IPS-15b (cell line): ENCODE measurements at regions not wholly inside any gene's neighbourhood (a gene's known extent, or its start where the extent isn't known, plus 50 kb on each side); places are given as distances from the start of the nearest gene placed in this dataset.

Experiments used
- H3K27me3 ChIP-seq: one replicate; pipeline ENCODE4 v1.6.1; 2013; ENCODE audit warnings: low read length; ENCODE audit not compliant: control insufficient read depth, insufficient read depth
- H3K36me3 ChIP-seq: one replicate; pipeline ENCODE4 v1.6.1; 2013; ENCODE audit warnings: low read length; ENCODE audit not compliant: control insufficient read depth, insufficient read depth
- H3K4me1 ChIP-seq: one replicate; pipeline ENCODE4 v1.6.1; 2013; ENCODE audit warnings: mild to moderate bottlenecking, low read length; ENCODE audit not compliant: control insufficient read depth, insufficient read depth
- H3K4me3 ChIP-seq: one replicate; pipeline ENCODE4 v1.5.1; 2013; ENCODE audit warnings: low read depth, low read length
- H3K9ac ChIP-seq: one replicate; pipeline ENCODE4 v1.6.1; 2013; ENCODE audit warnings: low read depth, mild to moderate bottlenecking, low read length
- H3K9me3 ChIP-seq: one replicate; pipeline ENCODE4 v1.6.1; 2013; ENCODE audit warnings: mild to moderate bottlenecking, low read length; ENCODE audit not compliant: control insufficient read depth, insufficient read depth

- Histone ChIP-seq H3K4me3 (no peak overlapping the region), H3K27me3 (no peaks in the 10 kb centered on the region), H3K4me1 (no peaks in the 10 kb centered on the region), H3K9me3 (no peaks in the 10 kb centered on the region), H3K9ac (no peak overlapping the region), H3K36me3 (no peaks in the 10 kb centered on the region)
Measured at GRCh38 chr15:47516972-47517371, 200.3 kb upstream of the SEMA6D start.

- Histone ChIP-seq H3K4me3 (no peak overlapping the region), H3K9ac (no peak overlapping the region), H3K27me3 (no peaks in the 10 kb centered on the region), H3K36me3 (no peaks in the 10 kb centered on the region), H3K4me1 (no peaks in the 10 kb centered on the region), H3K9me3 (no peaks in the 10 kb centered on the region)
Measured at GRCh38 chr15:47517737-47518136, 199.6 kb upstream of the SEMA6D start.

- Histone ChIP-seq H3K9ac (no peak overlapping the region), H3K27me3 (no peaks in the 10 kb centered on the region), H3K4me1 (no peaks in the 10 kb centered on the region), H3K4me3 (no peak overlapping the region), H3K9me3 (no peaks in the 10 kb centered on the region), H3K36me3 (no peaks in the 10 kb centered on the region)
Measured at GRCh38 chr15:47523681-47524475, 193.4 kb upstream of the SEMA6D start.

DNA sequence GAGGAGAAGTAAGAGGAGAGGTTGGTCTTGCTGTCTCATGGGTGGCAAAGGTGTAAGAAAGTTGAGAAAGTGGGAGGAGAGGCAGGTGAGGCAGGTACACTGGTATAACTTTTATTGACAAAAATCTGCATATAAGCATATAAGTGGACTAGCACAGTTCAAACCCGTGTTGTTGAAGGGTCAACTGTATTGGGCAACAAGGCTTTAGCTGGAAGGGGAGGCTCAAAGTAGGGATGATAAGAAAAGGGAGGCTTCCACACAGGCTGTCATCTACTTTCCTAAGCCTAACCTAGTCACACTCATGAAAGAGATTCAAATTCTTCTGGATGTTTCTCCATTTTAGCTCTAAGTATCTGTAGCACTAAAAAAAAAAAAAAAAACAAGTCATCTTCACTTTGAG lies 188.1 kb upstream of the SEMA6D start:
- no peak overlapping the region for H3K9ac ChIP-seq
- H3K36me3 ChIP-seq: no peaks in the 10 kb centered on the region
- H3K4me3 ChIP-seq: no peak overlapping the region
- no peaks in the 10 kb centered on the region for H3K27me3 ChIP-seq
- H3K4me1 ChIP-seq: no peaks in the 10 kb centered on the region
- no peaks in the 10 kb centered on the region for H3K9me3 ChIP-seq

GRCh38 chr15:47534673-47535072 lies 182.6 kb upstream of the SEMA6D start:
- H3K9me3 ChIP-seq: no peaks in the 10 kb centered on the region
- H3K4me3 ChIP-seq: no peak overlapping the region
- H3K36me3 ChIP-seq: no peaks in the 10 kb centered on the region
- H3K27me3 ChIP-seq: no peaks in the 10 kb centered on the region
- H3K9ac ChIP-seq: no peak overlapping the region
- no peaks in the 10 kb centered on the region for H3K4me1 ChIP-seq

DNA sequence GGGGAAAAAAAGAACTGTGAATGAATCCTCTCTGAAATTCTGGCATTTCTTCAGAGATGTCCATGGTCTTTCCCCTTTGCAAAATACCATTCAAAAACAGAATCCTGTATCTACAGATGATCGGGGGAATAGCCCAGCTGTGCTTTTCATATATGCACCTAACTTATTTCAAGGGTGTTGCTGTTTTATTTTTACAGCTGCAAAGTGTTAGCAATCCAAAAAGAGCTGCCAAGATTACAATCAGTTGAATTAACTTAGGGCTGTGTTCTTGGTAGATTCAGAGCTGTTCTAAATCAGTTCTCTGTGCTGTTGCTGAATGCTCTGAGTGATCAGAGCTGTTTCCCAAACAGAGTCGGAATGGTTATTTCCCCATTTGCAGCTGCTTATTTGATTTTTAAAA lies 175.7 kb upstream of the SEMA6D start:
- H3K36me3 ChIP-seq: no peaks in the 10 kb centered on the region
- no peak overlapping the region for H3K4me3 ChIP-seq
- no peaks in the 10 kb centered on the region for H3K27me3 ChIP-seq
- H3K9ac ChIP-seq: no peak overlapping the region
- H3K4me1 ChIP-seq: no peaks in the 10 kb centered on the region
- no peaks in the 10 kb centered on the region for H3K9me3 ChIP-seq

- Histone ChIP-seq H3K4me3 (no peak overlapping the region), H3K9me3 (no peaks in the 10 kb centered on the region), H3K9ac (no peak overlapping the region), H3K4me1 (no peaks in the 10 kb centered on the region), H3K36me3 (no peaks in the 10 kb centered on the region), H3K27me3 (no peaks in the 10 kb centered on the region)
Measured at GRCh38 chr15:47542312-47542989, 174.9 kb upstream of the SEMA6D start.

GRCh38 chr15:47548231-47548630 lies 169.1 kb upstream of the SEMA6D start:
- Histone ChIP-seq H3K36me3 (no peaks in the 10 kb centered on the region), H3K27me3 (no peaks in the 10 kb centered on the region), H3K9me3 (no peaks in the 10 kb centered on the region), H3K9ac (no peak overlapping the region), H3K4me1 (no peaks in the 10 kb centered on the region), H3K4me3 (no peak overlapping the region)

GRCh38 chr15:47548986-47549385 lies 168.3 kb upstream of the SEMA6D start:
- H3K4me3 ChIP-seq: no peak overlapping the region
- H3K36me3 ChIP-seq: no peaks in the 10 kb centered on the region
- no peaks in the 10 kb centered on the region for H3K27me3 ChIP-seq
- no peaks in the 10 kb centered on the region for H3K4me1 ChIP-seq
- no peak overlapping the region for H3K9ac ChIP-seq
- H3K9me3 ChIP-seq: no peaks in the 10 kb centered on the region

GRCh38 chr15:47551079-47551478 lies 166.2 kb upstream of the SEMA6D start:
- H3K36me3 ChIP-seq: no peaks in the 10 kb centered on the region
- no peaks in the 10 kb centered on the region for H3K4me1 ChIP-seq
- H3K9ac ChIP-seq: no peak overlapping the region
- no peaks in the 10 kb centered on the region for H3K9me3 ChIP-seq
- no peak overlapping the region for H3K4me3 ChIP-seq
- no peaks in the 10 kb centered on the region for H3K27me3 ChIP-seq

- no peaks in the 10 kb centered on the region for H3K4me1 ChIP-seq
- no peaks in the 10 kb centered on the region for H3K9me3 ChIP-seq
- no peak overlapping the region for H3K4me3 ChIP-seq
- H3K36me3 ChIP-seq: no peaks in the 10 kb centered on the region
- no peaks in the 10 kb centered on the region for H3K27me3 ChIP-seq
- H3K9ac ChIP-seq: no peak overlapping the region
Measured at GRCh38 chr15:47551546-47551945, 165.8 kb upstream of the SEMA6D start.

- Histone ChIP-seq H3K36me3 (no peaks in the 10 kb centered on the region), H3K9me3 (no peaks in the 10 kb centered on the region), H3K4me1 (no peaks in the 10 kb centered on the region), H3K27me3 (no peaks in the 10 kb centered on the region), H3K4me3 (no peak overlapping the region), H3K9ac (no peak overlapping the region)
Measured at GRCh38 chr15:47552978-47553608, 164.2 kb upstream of the SEMA6D start.
